OCI-LY3 (cell line): ENCODE measurements at regions not wholly inside any gene's neighbourhood (a gene's known extent, or its start where the extent isn't known, plus 50 kb on each side); places are given as distances from the start of the nearest gene placed in this dataset.
A peak's percentile ranks its signal among the peaks of the same experiment; 100 is the strongest.

Experiments used
- H2AFZ ChIP-seq: fragments of 200-600, 300-600 bp; shearing (Covaris generic); 2 replicates; pipeline ENCODE4 v1.6.0; 2014; ENCODE audit warnings: antibody characterized with exemption, low read depth, low read length
- H3K27ac ChIP-seq: fragments of 200-600, 300-600 bp; sonication (generic); 2 replicates; pipeline ENCODE4 v1.5.1; 2014; ENCODE audit warnings: mild to moderate bottlenecking, low read length, moderate library complexity, mixed read lengths
- H3K27me3 ChIP-seq: fragments of 200-600, 300-600 bp; sonication (generic); 2 replicates; pipeline ENCODE4 v1.6.1; 2014; ENCODE audit warnings: low read depth, low read length, mixed read lengths
- H3K36me3 ChIP-seq: fragments of 200-600, 300-600 bp; sonication (generic); replicated peaks from 2 replicates; pipeline ENCODE3; 2014; ENCODE audit warnings: low read depth, low read length, mixed read lengths
- H3K4me1 ChIP-seq: fragments of 300-600, 200-600 bp; sonication (generic); 2 replicates; pipeline ENCODE4 v1.6.1; 2014; ENCODE audit warnings: low read length, mixed read lengths
- H3K4me2 ChIP-seq: fragments of 200-600, 300-600 bp; sonication (generic); 2 replicates; pipeline ENCODE4 v1.6.1; 2014; ENCODE audit warnings: low read length, mixed read lengths
- H3K4me3 ChIP-seq: fragments of 300-600, 200-600 bp; sonication (generic); 2 replicates; pipeline ENCODE4 v1.5.1; 2014; ENCODE audit warnings: antibody characterized with exemption, mild to moderate bottlenecking, low read length, moderate library complexity
- H3K79me2 ChIP-seq: fragments of 300-600, 200-600 bp; shearing (Covaris generic); 2 replicates; pipeline ENCODE4 v1.6.1; 2014; ENCODE audit warnings: mild to moderate bottlenecking, low read length, mixed read lengths
- H3K9ac ChIP-seq: fragments of 300-600, 200-600 bp; shearing (Covaris generic); 2 replicates; pipeline ENCODE4 v1.6.0; 2014; ENCODE audit warnings: mild to moderate bottlenecking, low read length, moderate library complexity
- H3K9me3 ChIP-seq: fragments of 200-600, 300-600 bp; shearing (Covaris generic); 2 replicates; pipeline ENCODE4 v1.6.1; 2014; ENCODE audit warnings: low read length, mixed read lengths; ENCODE audit not compliant: insufficient read depth
- H4K20me1 ChIP-seq: fragments of 200-600, 300-600 bp; sonication (generic); 2 replicates; pipeline ENCODE4 v1.6.1; 2016; ENCODE audit warnings: low read length, mixed read lengths; ENCODE audit not compliant: insufficient read depth
- CTCF ChIP-seq: fragments of 200-600, 300-600 bp; sonication (generic); IDR thresholded peaks from 2 replicates; pipeline ENCODE4 v1.5.1; 2014; ENCODE audit warnings: antibody characterized with exemption, low read length, low read depth
- EZH2phosphoT487 ChIP-seq: fragments of 200-600 bp; shearing (Covaris generic); IDR thresholded peaks from 2 replicates; pipeline ENCODE4 v1.6.1; 2018; ENCODE audit warnings: antibody characterized with exemption, mixed run types, low read depth

GRCh38 chr4:117941611-117942010 lies 92.7 kb upstream of the NDST3 start:
- Histone ChIP-seq H3K36me3 (no peaks in the 10 kb centered on the region), H3K27me3 (no peaks in the 10 kb centered on the region), H3K4me2 (no peak overlapping the region), H3K79me2 (no peaks in the 10 kb centered on the region), H4K20me1 (no peaks in the 10 kb centered on the region), H3K27ac (no peak overlapping the region), H3K4me1 (no peaks in the 10 kb centered on the region), H2AFZ (no peak overlapping the region), H3K9me3 (no peaks in the 10 kb centered on the region), H3K9ac (no peak overlapping the region), H3K4me3 (no peak overlapping the region)
- TF ChIP-seq CTCF = no peak
- no peak for TF ChIP-seq EZH2phosphoT487

GRCh38 chr4:117949621-117950020 lies 84.7 kb upstream of the NDST3 start:
- Histone ChIP-seq H3K4me3 (no peak overlapping the region), H3K9me3 (no peaks in the 10 kb centered on the region), H3K79me2 (no peaks in the 10 kb centered on the region), H3K36me3 (no peaks in the 10 kb centered on the region), H2AFZ (no peak overlapping the region), H3K4me2 (no peak overlapping the region), H4K20me1 (no peaks in the 10 kb centered on the region), H3K9ac (no peak overlapping the region), H3K4me1 (no peaks in the 10 kb centered on the region), H3K27ac (no peak overlapping the region), H3K27me3 (no peaks in the 10 kb centered on the region)
- TF ChIP-seq CTCF = no peak
- no peak for TF ChIP-seq EZH2phosphoT487

GRCh38 chr4:117957571-117957970 lies 76.7 kb upstream of the NDST3 start:
- no peaks in the 10 kb centered on the region for H3K79me2 ChIP-seq
- peak overlapping the region; percentile 43 for H3K4me2 ChIP-seq

GRCh38 chr4:117965622-117966021 lies 68.7 kb upstream of the NDST3 start:
- no peaks in the 10 kb centered on the region for H3K9me3 ChIP-seq
- no peaks in the 10 kb centered on the region for H3K36me3 ChIP-seq
- H3K27me3 ChIP-seq = no peaks in the 10 kb centered on the region

More at GRCh38 chr4:117957571-117957970, 76.7 kb upstream of the NDST3 start:
- H3K27me3 ChIP-seq = no peaks in the 10 kb centered on the region
- no peak overlapping the region for H3K9ac ChIP-seq
- no peak overlapping the region for H3K27ac ChIP-seq
- peak overlapping the region; percentile 89 for H2AFZ ChIP-seq
- TF ChIP-seq EZH2phosphoT487 (no peak), CTCF (no peak)
- no peaks in the 10 kb centered on the region for H4K20me1 ChIP-seq
- peaks cover 8% of the 10 kb centered on the region for H3K4me1 ChIP-seq
- H3K36me3 ChIP-seq = no peaks in the 10 kb centered on the region
- H3K4me3 ChIP-seq = no peak overlapping the region
- H3K9me3 ChIP-seq = no peaks in the 10 kb centered on the region

More at GRCh38 chr4:117965622-117966021, 68.7 kb upstream of the NDST3 start:
- H3K79me2 ChIP-seq = no peaks in the 10 kb centered on the region
- no peak overlapping the region for H2AFZ ChIP-seq
- no peaks in the 10 kb centered on the region for H3K4me1 ChIP-seq
- no peaks in the 10 kb centered on the region for H4K20me1 ChIP-seq
- H3K4me3 ChIP-seq = no peak overlapping the region
- TF ChIP-seq CTCF (no peak), EZH2phosphoT487 (no peak)
- H3K9ac ChIP-seq = no peak overlapping the region
- no peak overlapping the region for H3K4me2 ChIP-seq
- H3K27ac ChIP-seq = no peak overlapping the region
